ENCODE measurements at regions not wholly inside any gene's neighbourhood (a gene's known extent, or its start where the extent isn't known, plus 50 kb on each side); places are given as distances from the start of the nearest gene placed in this dataset.

DNA sequence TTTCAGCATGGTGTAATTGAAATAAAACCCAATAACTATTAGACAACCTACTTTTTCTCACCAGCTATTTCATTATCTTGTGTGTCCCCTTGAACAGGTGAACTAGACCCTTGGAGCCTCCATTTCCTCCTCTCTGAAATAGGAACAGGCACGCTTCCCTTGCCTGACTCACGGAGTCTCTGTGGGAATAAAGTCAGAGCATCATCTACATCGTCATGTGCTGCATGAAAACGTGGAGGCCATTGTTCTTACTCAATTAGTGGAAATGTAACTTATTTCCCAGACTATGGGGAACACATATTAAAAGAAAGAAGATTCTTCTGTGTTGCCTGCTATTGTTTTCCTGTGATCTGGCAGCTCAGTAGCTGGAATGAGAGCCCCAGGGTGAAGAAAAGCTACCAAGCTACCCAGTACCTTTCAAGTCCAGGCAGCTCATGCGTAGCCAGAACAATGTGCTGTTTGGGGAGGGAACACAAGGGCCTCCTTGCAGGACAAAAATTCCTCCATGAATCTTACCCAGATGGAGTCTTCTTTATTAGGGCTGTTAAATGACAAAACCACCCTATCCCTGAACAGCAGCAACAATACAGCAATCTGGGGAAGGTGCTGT, 59.8 kb downstream of the SOX11 start:
- no peaks in the 10 kb centered on the region for H3K4me1 ChIP-seq
- no peak overlapping the region for H3K4me3 ChIP-seq
- intact Hi-C loops (cut with DNase I), result no loop called here
- no peak overlapping the region for H3K27ac ChIP-seq
- H3K27me3 ChIP-seq, result no peaks in the 10 kb centered on the region
- H3K9me3 ChIP-seq, result no peaks in the 10 kb centered on the region
- DNase-seq (ENCODE audit: low spot score in 2 of 2), result no peak
- TF ChIP-seq, protein P1, sequence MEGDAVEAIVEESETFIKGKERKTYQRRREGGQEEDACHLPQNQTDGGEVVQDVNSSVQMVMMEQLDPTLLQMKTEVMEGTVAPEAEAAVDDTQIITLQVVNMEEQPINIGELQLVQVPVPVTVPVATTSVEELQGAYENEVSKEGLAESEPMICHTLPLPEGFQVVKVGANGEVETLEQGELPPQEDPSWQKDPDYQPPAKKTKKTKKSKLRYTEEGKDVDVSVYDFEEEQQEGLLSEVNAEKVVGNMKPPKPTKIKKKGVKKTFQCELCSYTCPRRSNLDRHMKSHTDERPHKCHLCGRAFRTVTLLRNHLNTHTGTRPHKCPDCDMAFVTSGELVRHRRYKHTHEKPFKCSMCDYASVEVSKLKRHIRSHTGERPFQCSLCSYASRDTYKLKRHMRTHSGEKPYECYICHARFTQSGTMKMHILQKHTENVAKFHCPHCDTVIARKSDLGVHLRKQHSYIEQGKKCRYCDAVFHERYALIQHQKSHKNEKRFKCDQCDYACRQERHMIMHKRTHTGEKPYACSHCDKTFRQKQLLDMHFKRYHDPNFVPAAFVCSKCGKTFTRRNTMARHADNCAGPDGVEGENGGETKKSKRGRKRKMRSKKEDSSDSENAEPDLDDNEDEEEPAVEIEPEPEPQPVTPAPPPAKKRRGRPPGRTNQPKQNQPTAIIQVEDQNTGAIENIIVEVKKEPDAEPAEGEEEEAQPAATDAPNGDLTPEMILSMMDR (IDR thresholded peaks at IDR 0.05), result no peak
- H3K36me3 ChIP-seq, result no peaks in the 10 kb centered on the region

DNA sequence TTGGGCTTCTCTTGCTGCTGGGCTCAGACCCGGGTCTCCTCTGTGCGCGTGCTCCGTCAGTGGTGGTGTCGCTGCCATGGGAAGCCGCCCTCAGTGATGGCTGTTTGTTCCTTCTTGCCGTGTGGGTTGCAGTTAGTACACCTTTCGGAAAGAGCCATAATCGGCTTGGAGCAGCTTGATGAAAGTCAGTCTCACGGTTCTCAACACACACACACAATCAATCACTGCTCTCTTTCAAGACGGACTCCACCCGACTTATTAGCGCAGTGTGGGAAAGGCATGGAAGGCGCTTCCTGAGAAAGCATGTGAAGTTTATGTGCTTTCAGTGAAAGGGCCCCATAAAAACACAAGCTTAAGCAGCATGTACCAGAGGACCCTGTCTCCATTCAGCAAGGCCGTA, 64.1 kb downstream of the SOX11 start:
- intact Hi-C loops (cut with DNase I), result no loop called here
- H3K36me3 ChIP-seq, result no peaks in the 10 kb centered on the region
- H3K4me3 ChIP-seq, result no peak overlapping the region
- H3K27me3 ChIP-seq, result no peaks in the 10 kb centered on the region
- no peak for DNase-seq (ENCODE audit: low spot score in 2 of 2)
- no peak overlapping the region for H3K27ac ChIP-seq
- TF ChIP-seq, protein P1 (IDR thresholded peaks at IDR 0.05), result no peak
- no peaks in the 10 kb centered on the region for H3K9me3 ChIP-seq
- no peaks in the 10 kb centered on the region for H3K4me1 ChIP-seq

DNA sequence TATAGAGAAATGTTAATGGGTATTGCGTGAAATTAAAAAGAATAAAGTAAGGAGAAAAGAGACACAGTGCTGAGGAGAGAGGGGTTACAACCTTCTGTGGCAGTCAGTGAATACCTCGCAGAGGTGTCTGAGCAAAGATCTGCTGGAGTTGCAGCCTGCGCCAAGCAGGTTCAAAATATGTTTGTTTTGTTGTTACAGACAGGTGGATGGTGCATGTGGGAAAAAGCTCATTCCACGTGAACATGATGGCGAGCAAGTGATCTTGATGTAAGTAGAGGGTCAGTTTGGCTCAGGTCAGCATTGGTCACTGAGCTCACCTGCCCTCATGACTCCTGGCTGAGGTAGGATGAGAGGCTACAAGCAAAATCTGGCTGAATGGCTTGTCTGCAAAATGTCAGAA, 66.2 kb downstream of the SOX11 start:
- Histone ChIP-seq H3K9me3 (no peaks in the 10 kb centered on the region), H3K27ac (no peak overlapping the region), H3K27me3 (no peaks in the 10 kb centered on the region), H3K4me1 (no peaks in the 10 kb centered on the region), H3K4me3 (no peak overlapping the region), H3K36me3 (no peaks in the 10 kb centered on the region)
- intact Hi-C loops (cut with DNase I), result no loop called here
- DNase-seq (ENCODE audit: low spot score in 2 of 2), result no peak
- TF ChIP-seq, protein P1 (IDR thresholded peaks at IDR 0.05), result no peak

DNA sequence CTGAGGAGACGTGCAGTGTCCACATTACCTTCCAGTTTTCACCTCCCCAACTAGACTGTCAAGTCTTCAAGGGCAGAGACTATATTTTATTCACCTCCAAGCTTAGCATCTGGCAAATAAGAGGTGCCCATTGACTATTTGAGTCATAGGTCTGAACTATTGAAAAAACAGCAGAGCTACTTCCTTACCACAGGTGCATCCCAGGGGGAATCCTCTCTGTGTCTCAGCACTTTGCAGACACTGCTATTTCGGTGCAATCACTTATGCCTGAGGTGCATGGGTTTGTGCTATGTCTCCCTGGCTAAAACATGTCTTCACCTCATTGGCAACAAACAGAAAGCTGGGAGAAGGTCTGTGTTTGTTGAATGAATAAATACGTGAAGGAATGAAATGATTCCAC, 67.8 kb downstream of the SOX11 start:
- intact Hi-C loops (cut with DNase I), result no loop called here
- TF ChIP-seq, protein P1 (IDR thresholded peaks at IDR 0.05), result no peak

DNA sequence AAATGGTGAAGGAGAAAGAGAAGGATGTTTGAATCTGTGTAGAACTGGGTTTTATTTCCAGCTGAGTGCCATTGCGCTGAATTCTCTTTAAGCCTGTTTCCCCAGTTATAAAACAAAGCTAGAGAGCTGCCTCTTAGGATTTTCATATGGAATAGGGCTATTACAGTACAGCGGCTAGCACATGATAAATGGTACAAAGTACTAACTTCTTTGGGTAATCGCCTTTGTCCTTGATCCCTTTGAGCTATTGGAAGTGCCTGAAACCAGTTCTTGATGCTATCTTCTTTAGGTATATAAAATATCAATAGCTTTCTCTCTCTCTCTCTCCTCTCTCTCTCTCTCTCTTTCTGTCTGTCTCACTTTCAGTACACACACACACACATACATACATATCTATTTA, 71.3 kb downstream of the SOX11 start:
- Histone ChIP-seq H3K27me3 (no peaks in the 10 kb centered on the region), H3K9me3 (no peaks in the 10 kb centered on the region), H3K36me3 (no peaks in the 10 kb centered on the region), H3K4me1 (no peaks in the 10 kb centered on the region), H3K4me3 (no peak overlapping the region), H3K27ac (no peak overlapping the region)
- no peak for DNase-seq (ENCODE audit: low spot score in 2 of 2)
- intact Hi-C loops (cut with DNase I), result no loop called here
- TF ChIP-seq, protein P1 (IDR thresholded peaks at IDR 0.05), result no peak

More for the DNA sequence above, 67.8 kb downstream of the SOX11 start:
- no peak overlapping the region for H3K27ac ChIP-seq
- H3K4me3 ChIP-seq, result no peak overlapping the region
- no peak for DNase-seq (ENCODE audit: low spot score in 2 of 2)
- no peaks in the 10 kb centered on the region for H3K27me3 ChIP-seq
- H3K4me1 ChIP-seq, result no peaks in the 10 kb centered on the region
- no peaks in the 10 kb centered on the region for H3K36me3 ChIP-seq
- no peaks in the 10 kb centered on the region for H3K9me3 ChIP-seq

DNA sequence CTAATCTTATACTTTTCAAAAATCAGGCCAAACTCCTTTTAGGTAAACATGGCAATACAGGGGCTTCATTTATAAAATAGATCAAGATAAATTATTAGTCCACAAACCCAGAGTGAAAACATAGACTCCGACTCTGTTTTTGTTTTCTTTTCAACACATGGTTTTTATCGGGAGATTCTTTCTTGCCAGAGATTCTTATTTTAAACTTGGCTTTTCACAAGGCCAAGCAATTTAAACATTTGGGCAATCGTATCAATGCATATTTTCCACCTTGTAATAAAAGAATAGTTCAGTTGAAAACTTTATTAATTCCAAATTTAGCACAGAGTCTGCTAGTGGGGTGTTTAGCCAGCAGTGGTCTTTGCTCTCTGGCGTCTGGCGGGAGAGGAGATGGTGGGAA, 71.9 kb downstream of the SOX11 start:
- Histone ChIP-seq H3K27me3 (no peaks in the 10 kb centered on the region), H3K27ac (no peak overlapping the region), H3K4me1 (no peaks in the 10 kb centered on the region), H3K9me3 (no peaks in the 10 kb centered on the region), H3K4me3 (no peak overlapping the region), H3K36me3 (no peaks in the 10 kb centered on the region)
- DNase-seq (ENCODE audit: low spot score in 2 of 2), result no peak
- TF ChIP-seq, protein P1 (IDR thresholded peaks at IDR 0.05), result no peak
- intact Hi-C loops (cut with DNase I), result no loop called here
